ENCODE measurements at regions not wholly inside any gene's neighbourhood (a gene's known extent, or its start where the extent isn't known, plus 50 kb on each side); places are given as distances from the start of the nearest gene placed in this dataset.

- H3K4me3 ChIP-seq: no peak overlapping the region
- ATAC-seq (ENCODE audit: insufficient number of reproducible peaks, low FRiP score, low read depth) (no peak), DNase-seq (ENCODE audit: low spot score) (no peak)
- no peak overlapping the region for H3K27ac ChIP-seq
- H3K36me3 ChIP-seq: no peaks in the 10 kb centered on the region
- no peaks in the 10 kb centered on the region for H3K9me3 ChIP-seq
- H3K4me1 ChIP-seq (ENCODE audit: control insufficient read depth in 1 of 2, low read depth in 2 of 2): peaks cover 6 to 15% of the 10 kb centered on the region in 2 donors
- no peak for TF ChIP-seq CTCF (IDR thresholded peaks at IDR 0.05)
- no peaks in the 10 kb centered on the region for H3K27me3 ChIP-seq (replicated peaks; ENCODE audit: insufficient read depth)
Observed at GRCh38 chr6:44564906-44565524, 177.5 kb downstream of the CDC5L start.

- ATAC-seq (ENCODE audit: insufficient number of reproducible peaks, low FRiP score, low read depth): no peak
- Histone ChIP-seq H3K27ac (no peak overlapping the region), H3K36me3 (no peaks in the 10 kb centered on the region), H3K4me3 (no peak overlapping the region), H3K27me3 (replicated peaks; ENCODE audit: insufficient read depth) (no peaks in the 10 kb centered on the region), H3K9me3 (no peaks in the 10 kb centered on the region), H3K4me1 (ENCODE audit: control insufficient read depth in 1 of 2, low read depth in 2 of 2) (peaks cover 9 to 17% of the 10 kb centered on the region in 2 donors)
- DNase-seq (ENCODE audit: low spot score): no peak
- TF ChIP-seq CTCF (IDR thresholded peaks at IDR 0.05): no peak
Observed at GRCh38 chr6:44567406-44567805, 179.9 kb downstream of the CDC5L start.

- H3K4me3 ChIP-seq: no peak overlapping the region
- no peaks in the 10 kb centered on the region for H3K9me3 ChIP-seq
- H3K27me3 ChIP-seq (replicated peaks; ENCODE audit: insufficient read depth): no peaks in the 10 kb centered on the region
- ATAC-seq (ENCODE audit: insufficient number of reproducible peaks, low FRiP score, low read depth) (no peak), DNase-seq (ENCODE audit: low spot score) (no peak)
- TF ChIP-seq CTCF (IDR thresholded peaks at IDR 0.05): no peak
- no peaks in the 10 kb centered on the region for H3K36me3 ChIP-seq
- H3K4me1 ChIP-seq (ENCODE audit: control insufficient read depth in 1 of 2, low read depth in 2 of 2): peaks cover 9 to 17% of the 10 kb centered on the region in 2 donors
- no peak overlapping the region for H3K27ac ChIP-seq
Observed at GRCh38 chr6:44569131-44569530, 181.6 kb downstream of the CDC5L start.

GRCh38 chr6:44569931-44570385 lies 182.5 kb downstream of the CDC5L start:
- ATAC-seq (ENCODE audit: insufficient number of reproducible peaks, low FRiP score, low read depth): peak; percentile 19
- no peaks in the 10 kb centered on the region for H3K9me3 ChIP-seq
- DNase-seq (ENCODE audit: low spot score): no peak
- TF ChIP-seq CTCF (IDR thresholded peaks at IDR 0.05): no peak
- no peaks in the 10 kb centered on the region for H3K27me3 ChIP-seq (replicated peaks; ENCODE audit: insufficient read depth)
- peak overlapping the region; percentile 29 for H3K4me3 ChIP-seq
- H3K4me1 ChIP-seq (ENCODE audit: control insufficient read depth in 1 of 2, low read depth in 2 of 2): peaks cover 9 to 17% of the 10 kb centered on the region in 2 donors
- peak overlapping the region; percentile 23 to 25 for H3K27ac ChIP-seq
- H3K36me3 ChIP-seq: no peaks in the 10 kb centered on the region

- H3K27me3 ChIP-seq (replicated peaks; ENCODE audit: insufficient read depth): no peaks in the 10 kb centered on the region
- peaks cover 9 to 17% of the 10 kb centered on the region in 2 donors for H3K4me1 ChIP-seq (ENCODE audit: control insufficient read depth in 1 of 2, low read depth in 2 of 2)
- ATAC-seq (ENCODE audit: insufficient number of reproducible peaks, low FRiP score, low read depth) (no peak), DNase-seq (ENCODE audit: low spot score) (no peak)
- H3K9me3 ChIP-seq: no peaks in the 10 kb centered on the region
- no peak overlapping the region for H3K4me3 ChIP-seq
- H3K36me3 ChIP-seq: no peaks in the 10 kb centered on the region
- TF ChIP-seq CTCF (IDR thresholded peaks at IDR 0.05): no peak
- H3K27ac ChIP-seq: no peak overlapping the region
Observed at GRCh38 chr6:44571510-44571909, 184.0 kb downstream of the CDC5L start.

Data from thoracic aorta (tissue), 2 donors.